ENCODE measurements at regions not wholly inside any gene's neighbourhood (a gene's known extent, or its start where the extent isn't known, plus 50 kb on each side); places are given as distances from the start of the nearest gene placed in this dataset.
"Not testable (repeated sequence)": the region's sequence is repeated elsewhere in the genome, so short reads cannot be mapped to it uniquely, and the experiment has no call there.

DNA sequence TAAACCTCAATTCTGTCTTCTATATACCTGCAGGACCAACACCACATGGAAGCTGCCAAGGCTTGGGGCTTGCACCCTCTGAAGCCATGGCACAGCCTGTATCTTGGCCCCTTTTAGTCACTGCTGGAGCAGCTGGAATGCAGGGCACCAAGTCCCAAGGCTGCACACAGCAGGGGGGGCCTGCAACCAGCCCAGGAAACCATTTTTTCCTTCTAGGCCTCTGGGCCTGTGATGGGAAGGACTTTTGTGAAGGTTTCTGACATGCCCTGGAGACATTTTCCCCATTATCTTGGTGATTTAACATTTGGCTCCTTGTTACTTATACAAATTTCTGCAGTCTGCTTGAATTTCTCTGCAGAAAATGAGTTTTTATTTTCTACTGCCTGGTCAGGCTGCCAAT is 123.2 kb upstream of the PCGF5 start:
- intact Hi-C loops (cut with micrococcal nuclease; ENCODE audit: unreplicated experiment), result no loop called here
- no TSS peak for BruUV-seq (replicated peaks)
- DNase-seq (ENCODE audit: low read depth, low spot score), result no peak
- Histone ChIP-seq H3K27me3 (ENCODE audit: control insufficient read depth, insufficient read depth, low read length) (no peaks in the 10 kb centered on the region), H3K27ac (ENCODE audit: low read length) (no peak overlapping the region), H3K36me3 (ENCODE audit: control insufficient read depth, insufficient read depth, low read length) (no peaks in the 10 kb centered on the region), H3K4me3 (ENCODE audit: low read depth in 2 of 2, low read length in 2 of 2) (no peak overlapping the region), H3K4me1 (ENCODE audit: control insufficient read depth, insufficient read depth, low read length) (no peaks in the 10 kb centered on the region), H3K9me3 (ENCODE audit: control insufficient read depth, insufficient read depth, low read depth, low read length) (no peaks in the 10 kb centered on the region)
- in situ Hi-C loops (cut with HindIII; ENCODE audit: low pct_unique_long_range_greater_than_20kb, low sequenced_read_pairs), result no loop called here
- TF ChIP-seq TCF7L2 (IDR thresholded peaks at IDR 0.05; ENCODE audit: low read depth, low read length) (no peak), SIN3A (IDR thresholded peaks at IDR 0.05; ENCODE audit: borderline replicate concordance, insufficient read depth, low read depth, low read length) (no peak), POLR2AphosphoS5 (IDR thresholded peaks at IDR 0.05; ENCODE audit: low read depth, low read length) (no peak)
- TF ChIP-seq, protein P1, sequence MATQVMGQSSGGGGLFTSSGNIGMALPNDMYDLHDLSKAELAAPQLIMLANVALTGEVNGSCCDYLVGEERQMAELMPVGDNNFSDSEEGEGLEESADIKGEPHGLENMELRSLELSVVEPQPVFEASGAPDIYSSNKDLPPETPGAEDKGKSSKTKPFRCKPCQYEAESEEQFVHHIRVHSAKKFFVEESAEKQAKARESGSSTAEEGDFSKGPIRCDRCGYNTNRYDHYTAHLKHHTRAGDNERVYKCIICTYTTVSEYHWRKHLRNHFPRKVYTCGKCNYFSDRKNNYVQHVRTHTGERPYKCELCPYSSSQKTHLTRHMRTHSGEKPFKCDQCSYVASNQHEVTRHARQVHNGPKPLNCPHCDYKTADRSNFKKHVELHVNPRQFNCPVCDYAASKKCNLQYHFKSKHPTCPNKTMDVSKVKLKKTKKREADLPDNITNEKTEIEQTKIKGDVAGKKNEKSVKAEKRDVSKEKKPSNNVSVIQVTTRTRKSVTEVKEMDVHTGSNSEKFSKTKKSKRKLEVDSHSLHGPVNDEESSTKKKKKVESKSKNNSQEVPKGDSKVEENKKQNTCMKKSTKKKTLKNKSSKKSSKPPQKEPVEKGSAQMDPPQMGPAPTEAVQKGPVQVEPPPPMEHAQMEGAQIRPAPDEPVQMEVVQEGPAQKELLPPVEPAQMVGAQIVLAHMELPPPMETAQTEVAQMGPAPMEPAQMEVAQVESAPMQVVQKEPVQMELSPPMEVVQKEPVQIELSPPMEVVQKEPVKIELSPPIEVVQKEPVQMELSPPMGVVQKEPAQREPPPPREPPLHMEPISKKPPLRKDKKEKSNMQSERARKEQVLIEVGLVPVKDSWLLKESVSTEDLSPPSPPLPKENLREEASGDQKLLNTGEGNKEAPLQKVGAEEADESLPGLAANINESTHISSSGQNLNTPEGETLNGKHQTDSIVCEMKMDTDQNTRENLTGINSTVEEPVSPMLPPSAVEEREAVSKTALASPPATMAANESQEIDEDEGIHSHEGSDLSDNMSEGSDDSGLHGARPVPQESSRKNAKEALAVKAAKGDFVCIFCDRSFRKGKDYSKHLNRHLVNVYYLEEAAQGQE (IDR thresholded peaks at IDR 0.05; ENCODE audit: insufficient read depth in 1 of 2, low read depth in 2 of 2, low read length in 1 of 2), result no peak
- TF ChIP-seq, protein P2, sequence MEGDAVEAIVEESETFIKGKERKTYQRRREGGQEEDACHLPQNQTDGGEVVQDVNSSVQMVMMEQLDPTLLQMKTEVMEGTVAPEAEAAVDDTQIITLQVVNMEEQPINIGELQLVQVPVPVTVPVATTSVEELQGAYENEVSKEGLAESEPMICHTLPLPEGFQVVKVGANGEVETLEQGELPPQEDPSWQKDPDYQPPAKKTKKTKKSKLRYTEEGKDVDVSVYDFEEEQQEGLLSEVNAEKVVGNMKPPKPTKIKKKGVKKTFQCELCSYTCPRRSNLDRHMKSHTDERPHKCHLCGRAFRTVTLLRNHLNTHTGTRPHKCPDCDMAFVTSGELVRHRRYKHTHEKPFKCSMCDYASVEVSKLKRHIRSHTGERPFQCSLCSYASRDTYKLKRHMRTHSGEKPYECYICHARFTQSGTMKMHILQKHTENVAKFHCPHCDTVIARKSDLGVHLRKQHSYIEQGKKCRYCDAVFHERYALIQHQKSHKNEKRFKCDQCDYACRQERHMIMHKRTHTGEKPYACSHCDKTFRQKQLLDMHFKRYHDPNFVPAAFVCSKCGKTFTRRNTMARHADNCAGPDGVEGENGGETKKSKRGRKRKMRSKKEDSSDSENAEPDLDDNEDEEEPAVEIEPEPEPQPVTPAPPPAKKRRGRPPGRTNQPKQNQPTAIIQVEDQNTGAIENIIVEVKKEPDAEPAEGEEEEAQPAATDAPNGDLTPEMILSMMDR (IDR thresholded peaks at IDR 0.05), result no peak
- ChIA-PET CTCF (interaction anchor here (0.6 kb wide), 1 partner anchor 239 kb away, joined by 3 read pairs; no protein-coding TSS in a partner anchor), POLR2A (no interaction called here)
- no peak for ATAC-seq

DNA sequence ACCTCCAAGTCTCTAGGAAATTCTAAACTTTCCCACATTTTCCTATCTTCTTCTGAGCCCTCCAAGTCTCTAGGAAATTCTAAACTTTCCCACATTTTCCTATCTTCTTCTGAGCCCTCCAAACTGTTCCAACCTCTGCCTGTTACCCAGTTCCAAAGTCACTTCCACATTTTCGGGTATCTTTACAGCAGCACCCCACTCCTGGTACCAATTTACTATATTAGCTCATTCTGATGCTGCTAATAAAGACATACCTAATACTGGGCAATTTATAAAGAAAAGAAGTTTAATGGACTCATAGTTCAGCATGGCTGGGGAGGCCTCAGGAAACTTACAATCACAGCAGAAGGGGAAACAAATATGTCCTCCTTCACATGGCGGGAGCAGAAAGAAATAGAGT is 122.4 kb upstream of the PCGF5 start:
- CTCF ChIA-PET; H3K9me3 ChIP-seq (ENCODE audit: control insufficient read depth, insufficient read depth, low read depth, low read length); BruUV-seq (replicated peaks); ATAC-seq; H3K4me3 ChIP-seq (ENCODE audit: low read depth in 2 of 2, low read length in 2 of 2); DNase-seq (ENCODE audit: low read depth, low spot score); POLR2A ChIA-PET; intact Hi-C loops (cut with micrococcal nuclease; ENCODE audit: unreplicated experiment); H3K4me1 ChIP-seq (ENCODE audit: control insufficient read depth, insufficient read depth, low read length); H3K27ac ChIP-seq (ENCODE audit: low read length); H3K27me3 ChIP-seq (ENCODE audit: control insufficient read depth, insufficient read depth, low read length); H3K36me3 ChIP-seq (ENCODE audit: control insufficient read depth, insufficient read depth, low read length); in situ Hi-C loops (cut with HindIII; ENCODE audit: low pct_unique_long_range_greater_than_20kb, low sequenced_read_pairs): not testable (repeated sequence)

DNA sequence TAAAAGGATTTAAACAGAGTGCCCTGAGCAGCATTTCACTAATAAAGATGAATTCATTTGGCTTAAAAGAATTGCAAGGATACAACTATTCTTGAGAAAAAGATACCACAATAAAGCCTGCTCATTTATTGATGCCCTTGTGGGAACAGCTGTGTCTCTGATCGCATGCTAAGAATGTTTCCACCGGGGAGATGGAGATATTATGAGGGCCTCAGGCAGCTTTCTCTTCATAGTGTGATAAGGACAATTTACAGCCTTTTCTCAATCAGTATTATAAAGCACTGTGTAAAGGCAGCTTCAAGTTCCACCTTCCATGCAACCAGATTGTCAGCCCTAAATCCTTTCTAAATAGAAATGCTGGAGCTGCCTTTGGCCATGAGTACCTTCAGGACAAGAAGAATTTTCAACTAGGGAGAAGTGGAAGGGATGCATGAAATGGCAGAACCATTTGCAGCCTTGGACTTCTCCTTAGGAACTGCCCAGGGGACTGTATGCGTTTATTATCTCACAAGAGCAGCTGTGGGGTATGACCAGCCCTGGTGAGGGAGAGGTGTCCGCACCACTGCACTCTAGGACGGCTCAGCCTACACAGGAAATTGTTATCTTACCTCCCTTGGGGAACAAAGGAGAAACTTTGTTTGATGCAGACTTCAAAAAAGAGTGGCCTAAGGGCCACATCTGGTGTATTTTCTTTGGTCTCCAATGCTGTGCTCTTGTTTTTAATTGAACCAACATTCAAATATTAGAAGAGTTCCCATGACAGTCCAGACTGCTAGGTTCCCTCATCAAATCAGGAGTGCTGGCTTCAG is 116.9 kb upstream of the PCGF5 start:
- Histone ChIP-seq H3K36me3 (ENCODE audit: control insufficient read depth, insufficient read depth, low read length) (no peaks in the 10 kb centered on the region), H3K27ac (ENCODE audit: low read length) (no peak overlapping the region), H3K9me3 (ENCODE audit: control insufficient read depth, insufficient read depth, low read depth, low read length) (no peaks in the 10 kb centered on the region), H3K27me3 (ENCODE audit: control insufficient read depth, insufficient read depth, low read length) (no peaks in the 10 kb centered on the region), H3K4me1 (ENCODE audit: control insufficient read depth, insufficient read depth, low read length) (no peaks in the 10 kb centered on the region), H3K4me3 (ENCODE audit: low read depth in 2 of 2, low read length in 2 of 2) (no peak overlapping the region)
- POLR2A ChIA-PET, result no interaction called here
- 0 out of 2 replicates have a peak, but pooled peaks have one; percentile 45 for ATAC-seq
- TF ChIP-seq SIN3A (IDR thresholded peaks at IDR 0.05; ENCODE audit: borderline replicate concordance, insufficient read depth, low read depth, low read length), result no peak
- TF ChIP-seq TCF7L2 (IDR thresholded peaks at IDR 0.05; ENCODE audit: low read depth, low read length), result no peak
- BruUV-seq (replicated peaks), result no TSS peak
- in situ Hi-C loops (cut with HindIII; ENCODE audit: low pct_unique_long_range_greater_than_20kb, low sequenced_read_pairs), result no loop called here
- intact Hi-C loops (cut with micrococcal nuclease; ENCODE audit: unreplicated experiment), result no loop called here
- CTCF ChIA-PET, result no interaction called here
- no peak for DNase-seq (ENCODE audit: low read depth, low spot score)
